IPS-18c (cell line): ENCODE measurements at regions not wholly inside any gene's neighbourhood (a gene's known extent, or its start where the extent isn't known, plus 50 kb on each side); places are given as distances from the start of the nearest gene placed in this dataset.

Experiments
- H3K4me3 ChIP-seq: 2 replicates; pipeline ENCODE4 v1.7.0; 2013; ENCODE audit warnings: low read depth, mild to moderate bottlenecking, low read length, moderate library complexity; ENCODE audit not compliant: insufficient read depth
- H3K9me3 ChIP-seq: one replicate; pipeline ENCODE4 v1.6.1; 2013; ENCODE audit warnings: mild to moderate bottlenecking, low read length, moderate library complexity; ENCODE audit not compliant: control insufficient read depth, insufficient read depth

DNA sequence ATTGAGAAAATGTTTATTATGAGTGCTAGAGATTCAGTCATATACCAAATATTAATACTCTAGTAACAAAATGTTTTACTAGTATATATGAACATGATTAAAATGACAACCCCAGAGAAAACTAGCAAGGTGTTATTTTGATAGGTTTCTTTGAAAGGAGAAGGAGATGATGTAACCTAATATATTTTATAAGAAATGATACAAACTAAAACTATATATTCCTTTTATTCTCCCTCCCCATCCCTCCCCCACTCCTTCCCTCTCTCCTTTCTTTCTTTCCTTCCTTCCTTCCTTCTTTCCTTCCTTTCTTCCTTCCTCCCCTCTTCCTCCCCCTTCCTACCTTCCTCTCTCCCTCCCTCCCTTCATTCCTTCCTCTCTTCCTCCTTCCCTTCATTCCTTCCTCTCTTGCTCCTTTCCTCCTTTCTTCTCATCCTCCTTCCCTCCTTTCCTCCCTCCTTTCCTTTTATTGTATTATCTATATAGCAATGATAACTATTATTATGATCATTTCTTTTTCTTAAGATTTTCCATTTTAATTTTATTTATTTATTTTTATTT, 215.3 kb upstream of the MEF2C start:
- no peak overlapping the region for H3K4me3 ChIP-seq
- no peaks in the 10 kb centered on the region for H3K9me3 ChIP-seq

DNA sequence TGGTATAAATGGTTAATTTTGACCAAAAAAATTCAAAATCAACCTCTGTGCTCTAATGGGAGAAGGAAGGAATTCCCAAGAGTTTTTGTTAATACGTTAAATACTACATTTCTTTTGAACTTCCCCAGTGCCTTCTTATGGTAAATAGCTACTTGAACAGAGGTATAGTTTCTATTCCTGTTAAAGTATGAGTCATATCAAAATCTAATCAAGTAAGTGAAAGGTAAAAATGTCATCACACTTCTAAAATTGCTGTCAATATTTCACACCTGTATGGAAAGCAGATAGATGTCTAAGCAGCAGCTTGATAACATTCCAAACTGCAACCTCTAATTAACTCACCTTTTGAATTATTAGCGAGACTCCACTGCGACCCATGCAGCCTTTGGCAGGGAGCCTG, 214.1 kb upstream of the MEF2C start:
- H3K4me3 ChIP-seq = no peak overlapping the region

DNA sequence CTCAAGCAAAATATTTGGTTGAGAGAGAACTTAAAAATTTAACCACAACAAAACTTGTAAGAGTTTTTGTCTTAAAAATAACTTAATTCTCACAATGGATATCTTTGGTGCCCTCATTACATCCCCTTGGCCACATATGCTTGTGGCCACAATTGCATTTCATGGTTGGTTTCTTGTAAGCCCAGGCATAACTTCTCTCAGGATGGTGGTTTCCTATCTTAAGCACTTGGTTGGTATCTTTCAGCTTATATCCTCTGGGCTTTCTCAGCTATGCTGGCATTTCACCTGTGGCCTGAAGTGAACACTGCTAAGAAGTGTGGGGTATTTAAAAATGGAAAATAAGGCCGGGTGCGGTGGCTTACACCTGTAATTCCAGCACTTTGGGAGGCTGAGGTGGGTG, 212.4 kb upstream of the MEF2C start:
- Histone ChIP-seq H3K4me3 (no peak overlapping the region), H3K9me3 (no peaks in the 10 kb centered on the region)

More for the DNA sequence above, 214.1 kb upstream of the MEF2C start:
- H3K9me3 ChIP-seq = no peaks in the 10 kb centered on the region

DNA sequence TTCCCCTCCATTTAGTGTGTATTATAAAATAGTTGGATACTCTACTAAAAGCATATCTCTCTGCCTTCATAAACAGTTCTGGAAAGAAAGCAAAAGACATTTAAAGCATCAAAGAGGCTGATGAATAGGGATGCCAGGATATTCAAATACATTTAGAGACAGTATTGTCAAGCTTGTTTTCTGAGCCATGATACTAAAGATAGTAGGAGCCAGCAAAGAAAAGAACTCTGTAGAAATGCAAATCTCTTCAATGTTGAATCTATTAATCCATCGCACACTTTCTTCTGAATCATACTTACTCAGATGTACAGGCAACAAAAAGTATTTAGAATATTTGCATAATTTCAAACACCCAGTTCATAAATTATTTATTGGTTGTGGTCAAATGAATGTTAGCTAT, 207.1 kb upstream of the MEF2C start:
- Histone ChIP-seq H3K9me3 (no peaks in the 10 kb centered on the region), H3K4me3 (no peak overlapping the region)

DNA sequence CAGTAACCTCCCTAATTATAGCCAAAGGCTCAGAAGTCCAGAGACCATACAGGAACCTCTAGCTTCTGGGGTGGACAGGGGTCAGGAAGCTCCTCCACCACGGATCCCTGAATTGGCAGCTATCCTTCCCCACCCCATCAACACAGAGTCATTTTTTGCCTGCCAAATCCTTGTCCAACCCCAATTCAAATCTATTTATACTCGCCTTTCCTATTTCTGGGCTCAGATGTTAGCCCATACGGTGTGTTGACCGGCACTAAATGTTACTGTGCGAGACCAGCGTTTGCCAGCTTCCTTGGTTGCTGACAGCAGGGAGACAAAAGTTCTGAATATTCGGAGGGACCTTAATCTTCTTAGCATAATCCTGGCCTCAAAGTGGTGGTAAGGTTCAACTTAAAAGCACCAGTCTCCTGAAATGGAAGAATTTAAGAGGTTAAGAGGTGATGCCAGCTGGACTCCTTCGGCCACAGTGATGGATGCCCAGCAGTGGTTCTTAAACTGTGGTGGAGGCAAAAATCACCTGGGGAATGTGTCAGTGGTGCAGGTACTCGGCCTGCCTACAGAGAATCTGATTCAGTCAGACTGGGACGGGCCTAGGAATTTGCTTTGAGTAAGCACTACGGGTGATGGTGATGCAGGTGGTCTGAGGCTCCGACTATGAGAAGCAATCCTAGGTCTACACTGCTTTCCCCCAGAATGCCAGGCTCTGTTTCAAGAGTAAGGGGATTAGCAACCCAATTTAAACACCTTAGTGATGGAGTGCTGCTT, 204.8 kb upstream of the MEF2C start:
- H3K4me3 ChIP-seq = no peak overlapping the region

DNA sequence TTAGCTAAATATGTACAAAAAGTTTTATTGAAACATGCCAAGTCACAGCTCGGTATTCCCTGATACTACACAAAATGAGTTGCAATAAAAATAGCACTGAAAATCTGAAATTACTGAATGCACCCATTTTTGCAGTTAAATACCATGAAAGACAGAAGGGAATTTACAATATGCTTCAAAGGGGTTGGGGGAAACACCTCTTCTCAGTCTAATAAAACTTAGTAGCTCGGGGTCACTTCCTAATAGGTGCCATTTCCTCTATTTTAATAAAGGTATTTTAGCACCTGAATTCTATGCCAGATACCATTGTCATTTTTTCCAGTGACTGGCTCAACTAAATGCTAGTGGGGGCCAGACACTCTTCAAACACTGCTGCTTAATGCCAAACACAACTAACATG, 204.1 kb upstream of the MEF2C start:
- Histone ChIP-seq H3K9me3 (no peaks in the 10 kb centered on the region), H3K4me3 (no peak overlapping the region)

More for the DNA sequence above, 204.8 kb upstream of the MEF2C start:
- H3K9me3 ChIP-seq = no peaks in the 10 kb centered on the region

DNA sequence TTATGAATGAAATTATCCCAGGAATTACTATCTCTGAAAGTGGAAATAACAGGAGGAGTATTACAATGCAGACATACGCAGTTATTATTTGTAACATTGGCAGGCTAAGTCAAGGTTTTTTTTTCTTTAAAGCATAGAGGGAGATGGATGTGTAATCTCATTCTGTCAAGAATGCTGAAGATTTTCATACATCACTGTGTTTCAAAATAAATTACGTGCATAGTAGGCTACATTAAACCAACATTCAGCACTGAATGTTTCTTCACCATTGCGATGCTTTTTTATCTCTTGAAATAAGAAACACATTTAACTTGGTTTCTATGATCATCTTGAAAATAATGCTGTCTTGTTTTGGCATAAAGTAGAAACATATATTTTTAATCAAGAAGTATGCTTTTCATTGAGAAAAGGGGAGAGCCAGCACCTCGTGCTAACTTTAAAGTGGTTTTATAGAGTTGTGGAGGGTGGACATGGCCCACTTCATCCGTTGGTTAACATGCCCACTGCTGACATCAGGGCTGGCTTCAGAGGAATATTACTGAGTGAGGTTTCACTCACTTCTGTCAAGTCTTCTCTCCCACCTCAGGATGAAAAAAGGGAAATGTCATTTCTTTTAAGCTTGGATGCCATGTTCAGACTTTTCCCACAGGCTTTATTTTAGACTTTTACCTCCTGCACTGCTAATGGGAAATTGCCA, 203.6 kb upstream of the MEF2C start:
- no peaks in the 10 kb centered on the region for H3K9me3 ChIP-seq
- no peak overlapping the region for H3K4me3 ChIP-seq

DNA sequence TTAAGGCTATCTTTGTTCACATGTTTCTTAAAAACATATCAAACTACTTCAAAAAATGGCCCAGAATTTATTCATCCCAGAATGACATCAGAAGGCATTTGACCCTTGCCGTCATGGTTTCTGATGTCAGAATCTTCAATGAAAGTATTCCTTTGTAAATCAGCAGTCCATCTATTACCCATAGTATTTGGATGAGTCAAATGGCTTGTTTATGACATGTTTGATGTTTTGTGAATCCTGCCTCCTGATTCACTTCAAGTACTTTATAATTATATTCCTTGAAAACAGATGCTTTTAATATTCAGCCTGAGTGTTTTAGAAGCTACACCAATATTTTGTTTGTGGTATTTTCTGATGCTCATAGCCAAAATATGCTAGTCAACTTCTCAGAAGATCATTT, 200.8 kb upstream of the MEF2C start:
- no peaks in the 10 kb centered on the region for H3K9me3 ChIP-seq
- H3K4me3 ChIP-seq = no peak overlapping the region

DNA sequence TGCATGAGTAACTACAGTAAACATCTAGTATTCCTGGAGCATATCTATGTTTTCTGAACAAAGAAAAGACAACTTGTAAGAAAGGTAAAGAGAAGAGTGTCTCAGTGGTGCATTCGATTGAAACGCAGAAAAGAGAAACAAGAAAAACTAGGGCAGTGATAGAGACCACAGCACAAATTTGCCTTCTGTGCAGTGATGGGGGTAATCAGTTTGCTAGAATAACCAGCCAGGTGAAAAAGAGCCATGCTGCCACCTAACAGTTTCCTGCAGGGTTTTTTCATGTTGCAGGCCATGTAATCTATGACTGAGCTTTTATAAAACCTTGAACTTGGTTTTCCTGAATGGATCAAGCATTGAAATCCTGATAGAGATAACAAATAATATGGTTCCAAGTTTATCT, 198.4 kb upstream of the MEF2C start:
- Histone ChIP-seq H3K9me3 (no peaks in the 10 kb centered on the region), H3K4me3 (no peak overlapping the region)

DNA sequence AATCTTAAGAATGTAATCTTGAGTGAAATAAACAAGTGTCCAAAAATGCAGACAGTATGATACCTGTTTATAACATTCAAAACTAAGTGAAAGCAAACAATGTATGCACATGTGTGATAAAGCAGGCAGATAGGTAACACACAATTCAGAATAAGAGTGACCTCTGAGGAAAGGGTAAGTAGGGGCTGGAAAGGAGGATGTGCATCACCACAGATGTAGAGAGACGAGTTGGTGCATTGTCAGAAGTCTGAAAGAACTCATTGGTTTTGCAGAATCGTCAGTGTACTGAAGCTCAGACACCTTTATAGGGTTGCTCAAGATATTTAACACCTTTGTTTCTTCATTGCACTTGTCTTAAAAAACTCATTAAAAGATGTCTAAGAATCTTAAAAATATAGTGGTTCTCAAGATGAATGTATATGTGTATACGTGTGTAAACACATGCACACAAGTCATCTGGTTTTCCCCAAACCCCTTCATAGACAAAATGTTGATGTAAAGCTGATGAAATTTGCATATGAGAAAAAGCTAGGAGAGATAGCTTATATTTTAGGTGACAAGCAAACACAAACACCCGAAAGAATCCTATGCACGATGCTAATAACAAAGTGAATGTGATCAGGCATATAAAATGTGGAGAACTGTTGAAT, 197.6 kb upstream of the MEF2C start:
- Histone ChIP-seq H3K9me3 (no peaks in the 10 kb centered on the region), H3K4me3 (no peak overlapping the region)

DNA sequence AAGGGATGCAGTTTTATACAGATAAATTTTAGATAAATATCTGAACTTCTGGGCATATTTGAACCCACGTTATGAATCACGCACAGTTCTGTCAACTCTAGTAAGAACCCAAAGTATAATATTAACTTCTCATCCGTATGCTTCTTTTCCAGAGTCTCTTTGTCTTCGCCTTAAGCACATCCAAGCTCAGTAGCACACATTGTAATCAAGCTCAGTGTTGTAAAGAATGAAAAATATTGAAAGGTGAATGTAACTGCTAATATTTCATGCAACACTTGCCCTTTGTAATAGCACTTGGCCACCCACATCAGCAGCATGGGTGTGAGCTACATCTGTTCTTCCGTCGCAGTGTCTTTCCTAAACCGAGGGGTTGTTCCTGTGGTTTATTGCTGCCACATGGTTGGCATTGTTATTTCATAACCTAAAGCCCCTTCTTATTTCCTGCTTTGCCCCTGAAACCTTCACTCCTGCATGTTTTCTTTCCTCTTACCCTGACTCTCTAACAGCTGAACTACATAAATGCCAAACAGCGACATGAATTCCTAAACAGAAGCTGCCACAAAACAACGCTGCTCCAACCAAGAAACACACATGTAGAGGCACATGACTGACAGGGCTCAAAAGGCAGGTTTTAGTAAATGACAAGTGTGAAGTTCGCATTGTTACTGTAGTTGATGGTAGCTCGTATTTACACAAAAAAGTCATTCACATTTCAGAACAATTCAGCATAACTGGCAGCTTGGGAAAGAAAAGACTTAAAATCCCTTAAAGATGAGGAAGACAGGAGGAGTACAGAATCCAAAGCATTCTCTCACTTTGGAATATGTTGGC, 190.1 kb upstream of the MEF2C start:
- H3K4me3 ChIP-seq = no peak overlapping the region

DNA sequence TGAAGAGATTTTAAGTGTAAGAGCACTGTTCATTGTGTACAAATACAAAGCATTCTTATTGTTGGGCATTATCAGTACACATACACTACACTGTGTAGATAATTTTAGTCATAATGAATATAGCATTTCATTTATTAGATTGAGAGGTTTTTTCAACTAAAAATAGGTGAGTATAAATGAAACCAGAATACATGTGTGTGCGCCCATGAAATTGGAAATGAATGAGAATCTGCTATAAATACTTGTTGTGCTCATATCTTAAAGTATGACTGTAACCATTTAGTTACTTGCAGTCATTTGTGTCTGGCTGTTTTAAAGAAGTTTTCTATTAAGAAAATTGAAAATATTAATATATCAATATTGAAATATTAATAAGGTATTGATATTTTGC, 189.0 kb upstream of the MEF2C start:
- no peak overlapping the region for H3K4me3 ChIP-seq
- no peaks in the 10 kb centered on the region for H3K9me3 ChIP-seq

More for the DNA sequence above, 190.1 kb upstream of the MEF2C start:
- H3K9me3 ChIP-seq = no peaks in the 10 kb centered on the region

DNA sequence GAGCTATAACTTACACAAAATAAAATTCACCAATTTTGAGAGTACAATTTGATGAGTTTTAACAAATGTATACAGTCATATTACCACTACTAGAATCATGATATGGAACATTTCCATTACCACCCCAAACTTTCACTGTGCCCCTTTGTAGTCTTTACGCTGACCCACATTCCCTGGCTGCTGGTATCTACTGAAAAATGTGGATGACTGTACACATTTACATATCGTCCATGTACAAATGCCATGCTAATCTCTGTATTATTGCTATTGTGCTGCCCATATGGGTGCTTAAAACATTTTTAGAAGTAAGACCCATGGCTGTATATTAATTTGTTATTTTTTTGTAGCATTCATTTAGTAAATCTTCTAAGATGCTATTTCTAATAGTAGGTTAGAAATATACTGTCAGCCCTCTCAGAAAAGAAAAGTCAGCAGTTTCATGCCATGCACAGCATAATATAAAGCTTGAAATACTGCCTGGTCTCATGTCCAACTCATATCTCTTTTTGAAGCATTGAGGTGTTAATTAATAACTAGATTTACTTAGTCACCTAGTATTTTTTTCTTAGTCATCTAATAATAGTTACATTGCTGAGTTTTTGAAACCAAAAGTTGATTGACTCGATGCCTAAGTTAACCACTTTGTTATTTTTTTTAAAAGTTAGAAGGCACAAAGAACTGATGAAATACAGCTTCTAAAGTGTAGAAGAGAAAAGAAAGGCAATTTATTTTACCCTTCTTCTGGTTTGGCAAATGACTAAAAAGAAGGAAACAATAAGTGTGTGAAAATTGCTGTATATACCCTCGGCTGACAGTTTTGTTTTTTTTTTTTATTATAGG, 188.3 kb upstream of the MEF2C start:
- no peak overlapping the region for H3K4me3 ChIP-seq
- no peaks in the 10 kb centered on the region for H3K9me3 ChIP-seq

DNA sequence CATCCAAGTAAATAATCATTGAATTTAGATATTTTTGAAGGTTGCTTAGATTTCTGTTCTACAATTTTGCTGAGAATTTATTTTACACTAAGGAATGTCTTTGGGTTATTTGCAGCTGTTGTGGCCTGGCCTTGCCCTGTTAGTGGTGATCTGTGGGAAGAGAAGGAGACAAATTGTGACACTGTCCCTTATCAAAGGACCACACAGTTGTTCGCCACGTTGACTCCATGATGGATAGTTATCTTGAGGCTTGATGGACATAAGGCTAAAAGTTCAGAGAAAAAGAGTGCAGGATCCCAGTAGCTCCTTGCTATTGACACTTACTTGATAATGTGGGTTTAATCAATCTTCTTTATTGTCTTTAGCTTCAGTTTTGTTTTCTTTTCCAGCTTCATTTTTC, 186.6 kb upstream of the MEF2C start:
- Histone ChIP-seq H3K4me3 (no peak overlapping the region), H3K9me3 (no peaks in the 10 kb centered on the region)

DNA sequence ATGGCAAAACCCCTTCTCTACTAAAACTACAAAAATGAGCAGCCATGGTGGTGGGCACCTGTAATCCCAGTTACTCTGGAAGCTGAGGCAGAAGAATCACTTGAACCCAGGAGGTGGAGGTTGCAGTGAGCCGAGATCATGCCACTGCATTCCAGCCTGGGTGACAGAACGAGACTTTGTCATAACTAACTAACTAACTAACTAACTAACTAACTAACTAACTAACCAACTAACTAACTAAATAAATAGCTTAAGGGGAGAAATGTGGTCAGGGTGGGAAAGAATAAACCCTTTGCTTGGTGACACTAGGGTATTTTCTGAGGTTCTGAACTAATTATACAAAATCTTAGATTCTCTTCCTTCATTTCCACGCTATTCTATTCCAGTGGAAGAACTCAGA, 184.4 kb upstream of the MEF2C start:
- Histone ChIP-seq H3K9me3 (no peaks in the 10 kb centered on the region), H3K4me3 (no peak overlapping the region)

DNA sequence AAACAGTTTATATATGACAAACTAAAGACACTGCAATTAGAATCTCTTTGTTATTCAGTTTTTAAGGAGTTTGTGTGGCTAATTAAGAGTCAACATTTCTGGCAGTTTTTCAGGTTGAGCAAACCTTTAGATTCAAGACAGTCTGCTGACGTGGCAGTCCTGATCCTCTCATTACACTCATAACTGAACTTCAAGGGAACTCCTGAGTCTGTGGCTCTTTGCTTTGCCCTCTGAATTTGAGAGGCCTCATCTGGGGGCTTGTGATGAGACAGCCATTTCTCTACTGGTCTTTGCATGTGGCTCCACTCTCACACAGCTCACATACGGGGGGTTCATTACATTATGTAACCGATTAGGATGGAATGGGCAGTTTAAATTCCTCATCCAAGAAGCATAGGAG, 182.9 kb upstream of the MEF2C start:
- Histone ChIP-seq H3K9me3 (no peaks in the 10 kb centered on the region), H3K4me3 (no peak overlapping the region)
